Neural progenitor cell (in vitro differentiated cells): ENCODE measurements at regions not wholly inside any gene's neighbourhood (a gene's known extent, or its start where the extent isn't known, plus 50 kb on each side); places are given as distances from the start of the nearest gene placed in this dataset.
A peak's percentile ranks its signal among the peaks of the same experiment; 100 is the strongest.

Experiments
- DNase-seq: peaks from one replicate; pipeline ENCODE4 v3.0.0-alpha.2; 2016; ENCODE audit warnings: low spot score
- H2AFZ ChIP-seq: fragments of 200-600 bp; sonication (generic); replicated peaks from 2 replicates; pipeline ENCODE4 v1.6.1; 2016; ENCODE audit warnings: antibody characterized with exemption
- H3F3A ChIP-seq: fragments of 200-600 bp; sonication (generic); 2 replicates; pipeline ENCODE4 v1.6.1; 2016; ENCODE audit warnings: antibody characterized with exemption, low read depth
- H3K27ac ChIP-seq: fragments of 200-600 bp; sonication (generic); 2 replicates; pipeline ENCODE4 v1.5.1; 2016; ENCODE audit warnings: mild to moderate bottlenecking
- H3K27me3 ChIP-seq: fragments of 200-600 bp; sonication (generic); 2 replicates; pipeline ENCODE4 v1.6.1; 2016; ENCODE audit warnings: mild to moderate bottlenecking, moderate library complexity
- H3K36me3 ChIP-seq: fragments of 200-600 bp; sonication (generic); 2 replicates; pipeline ENCODE4 v1.5.1; 2016
- H3K4me1 ChIP-seq: fragments of 200-600 bp; sonication (generic); 2 replicates; pipeline ENCODE4 v1.6.1; 2016; ENCODE audit warnings: mixed run types
- H3K4me2 ChIP-seq: fragments of 200-600 bp; sonication (generic); 2 replicates; pipeline ENCODE4 v1.6.1; 2016
- H3K4me3 ChIP-seq: fragments of 200-600 bp; sonication (generic); 2 replicates; pipeline ENCODE4 v1.5.1; 2016
- H3K79me2 ChIP-seq: fragments of 200-600 bp; sonication (generic); 2 replicates; pipeline ENCODE4 v1.6.1; 2016; ENCODE audit warnings: low read depth
- H3K9ac ChIP-seq: fragments of 200-600 bp; sonication (generic); 2 replicates; pipeline ENCODE4 v1.6.1; 2016
- H3K9me3 ChIP-seq: fragments of 200-600 bp; sonication (generic); 2 replicates; pipeline ENCODE4 v1.5.1; 2016; ENCODE audit warnings: low read depth
- H4K20me1 ChIP-seq: fragments of 200-600 bp; sonication (generic); 2 replicates; pipeline ENCODE4 v1.6.1; 2016; ENCODE audit warnings: low read depth
- H3K27ac Mint-ChIP-seq: 3 replicates; pipeline ENCODE4 v1.8.0; 2021; ENCODE audit warnings: mixed read lengths
- H3K27me3 Mint-ChIP-seq: 2 replicates; pipeline ENCODE4 v1.8.0; 2022; ENCODE audit warnings: low read depth, mild to moderate bottlenecking, inconsistent platforms, moderate library complexity, mixed read lengths; ENCODE audit not compliant: insufficient read depth
- H3K36me3 Mint-ChIP-seq: 3 replicates; pipeline ENCODE4 v1.8.0; 2021; ENCODE audit warnings: mixed read lengths
- H3K4me1 Mint-ChIP-seq: 3 replicates; pipeline ENCODE4 v1.8.0; 2021; ENCODE audit warnings: mixed read lengths
- H3K4me3 Mint-ChIP-seq: 3 replicates; pipeline ENCODE4 v1.8.0; 2021; ENCODE audit warnings: mild to moderate bottlenecking, moderate library complexity, mixed read lengths
- H3K9me3 Mint-ChIP-seq: 3 replicates; pipeline ENCODE4 v1.8.0; 2020; ENCODE audit warnings: mixed read lengths
- CTCF ChIP-seq: fragments of 200-600 bp; sonication (generic); IDR thresholded peaks from 2 replicates; pipeline ENCODE4 v1.5.1; 2017; ENCODE audit warnings: antibody characterized with exemption, mild to moderate bottlenecking
- EZH2 ChIP-seq: fragments of 200-600 bp; sonication (generic); IDR thresholded peaks from 2 replicates; pipeline ENCODE4 v1.6.1; 2017; ENCODE audit warnings: antibody characterized with exemption, mild to moderate bottlenecking, moderate library complexity
- EZH2phosphoT487 ChIP-seq: fragments of 200-600 bp; sonication (generic); IDR thresholded peaks from 2 replicates; pipeline ENCODE4 v1.6.1; 2017; ENCODE audit warnings: antibody characterized with exemption

GRCh38 chr10:78290131-78290750 lies 256.6 kb downstream of the RPS24 start:
- no peaks in the 10 kb centered on the region for H3K36me3 Mint-ChIP-seq
- no peaks in the 10 kb centered on the region for H3K79me2 ChIP-seq
- H2AFZ ChIP-seq = no peak overlapping the region
- H3K4me1 Mint-ChIP-seq = peaks cover 63% of the 10 kb centered on the region
- no peak overlapping the region for H3K27ac ChIP-seq
- H3K4me3 ChIP-seq = no peak overlapping the region
- H3K9ac ChIP-seq = no peak overlapping the region
- H3K4me3 Mint-ChIP-seq = no peak overlapping the region
- no peaks in the 10 kb centered on the region for H3K9me3 Mint-ChIP-seq
- no peaks in the 10 kb centered on the region for H3K27me3 ChIP-seq
- no peaks in the 10 kb centered on the region for H3K9me3 ChIP-seq
- peaks cover 15% of the 10 kb centered on the region for H3K27me3 Mint-ChIP-seq
- peaks cover 48% of the 10 kb centered on the region for H3K4me1 ChIP-seq
- DNase-seq = no peak
- TF ChIP-seq EZH2phosphoT487 = no peak
- no peak for TF ChIP-seq EZH2
- peak; percentile 14 for TF ChIP-seq CTCF
- H4K20me1 ChIP-seq = no peaks in the 10 kb centered on the region
- H3F3A ChIP-seq = peaks cover 22% of the 10 kb centered on the region
- H3K4me2 ChIP-seq = no peak overlapping the region
- H3K27ac Mint-ChIP-seq = no peak overlapping the region
- no peaks in the 10 kb centered on the region for H3K36me3 ChIP-seq

- H3K4me3 ChIP-seq = no peak overlapping the region
- no peak overlapping the region for H3K9ac ChIP-seq
- peaks cover 15% of the 10 kb centered on the region for H3K27me3 Mint-ChIP-seq
- no peak overlapping the region for H3K4me3 Mint-ChIP-seq
- H4K20me1 ChIP-seq = no peaks in the 10 kb centered on the region
- TF ChIP-seq EZH2phosphoT487 = no peak
- TF ChIP-seq EZH2 = no peak
- TF ChIP-seq CTCF = no peak
- no peaks in the 10 kb centered on the region for H3K9me3 Mint-ChIP-seq
- H3K4me2 ChIP-seq = no peak overlapping the region
- no peak overlapping the region for H2AFZ ChIP-seq
- H3F3A ChIP-seq = peaks cover 22% of the 10 kb centered on the region
- no peaks in the 10 kb centered on the region for H3K36me3 ChIP-seq
- peaks cover 50% of the 10 kb centered on the region for H3K4me1 ChIP-seq
- peaks cover 71% of the 10 kb centered on the region for H3K4me1 Mint-ChIP-seq
- no peaks in the 10 kb centered on the region for H3K9me3 ChIP-seq
- no peaks in the 10 kb centered on the region for H3K27me3 ChIP-seq
- no peaks in the 10 kb centered on the region for H3K36me3 Mint-ChIP-seq
- H3K27ac ChIP-seq = no peak overlapping the region
- H3K79me2 ChIP-seq = no peaks in the 10 kb centered on the region
- peak; percentile 55 for DNase-seq
- peak overlapping the region; percentile 68 for H3K27ac Mint-ChIP-seq
These were observed 258.1 kb downstream of the RPS24 start for GRCh38 chr10:78291722-78292121.

- Histone ChIP-seq H3K27me3 (no peaks in the 10 kb centered on the region), H4K20me1 (no peaks in the 10 kb centered on the region), H3K79me2 (no peaks in the 10 kb centered on the region), H3K27ac (no peak overlapping the region), H3K9ac (no peak overlapping the region), H3K9me3 (no peaks in the 10 kb centered on the region), H3K4me3 (no peak overlapping the region), H2AFZ (no peak overlapping the region), H3K36me3 (no peaks in the 10 kb centered on the region), H3K4me2 (peak overlapping the region; percentile 75), H3K4me1 (peaks cover 50% of the 10 kb centered on the region), H3F3A (peaks cover 18% of the 10 kb centered on the region)
- peaks cover 15% of the 10 kb centered on the region for H3K27me3 Mint-ChIP-seq
- H3K27ac Mint-ChIP-seq = peak overlapping the region; percentile 99
- no peak for DNase-seq
- peaks cover 2% of the 10 kb centered on the region for H3K9me3 Mint-ChIP-seq
- no peak for TF ChIP-seq CTCF
- no peak for TF ChIP-seq EZH2
- no peak for TF ChIP-seq EZH2phosphoT487
- no peaks in the 10 kb centered on the region for H3K36me3 Mint-ChIP-seq
- H3K4me3 Mint-ChIP-seq = peak overlapping the region; percentile 44
- H3K4me1 Mint-ChIP-seq = peaks cover 69% of the 10 kb centered on the region
These were observed 258.8 kb downstream of the RPS24 start for GRCh38 chr10:78292250-78292981.
